ENCODE measurements at regions not wholly inside any gene's neighbourhood (a gene's known extent, or its start where the extent isn't known, plus 50 kb on each side); places are given as distances from the start of the nearest gene placed in this dataset.
"Not testable (repeated sequence)": the region's sequence is repeated elsewhere in the genome, so short reads cannot be mapped to it uniquely, and the experiment has no call there.

GRCh38 chr3:5840056-5840455 is 652.5 kb downstream of the EDEM1 start:
- no peak for DNase-seq

GRCh38 chr3:5841599-5841998 is 654.1 kb downstream of the EDEM1 start:
- DNase-seq = no peak

GRCh38 chr3:5846261-5846660 is 658.8 kb downstream of the EDEM1 start:
- no peak for DNase-seq

GRCh38 chr3:5861151-5861550 is 673.6 kb downstream of the EDEM1 start:
- DNase-seq = no peak

- no peak for DNase-seq
Measured at GRCh38 chr3:5874931-5875341, 687.4 kb downstream of the EDEM1 start.

GRCh38 chr3:5888851-5889250 is 701.3 kb downstream of the EDEM1 start:
- DNase-seq = no peak

GRCh38 chr3:5889374-5889773 is 701.9 kb downstream of the EDEM1 start:
- DNase-seq = no peak

GRCh38 chr3:5891711-5892110 is 704.2 kb downstream of the EDEM1 start:
- DNase-seq = no peak

- no peak for DNase-seq
Measured at GRCh38 chr3:5898106-5898505, 710.6 kb downstream of the EDEM1 start.

GRCh38 chr3:5899014-5899761 is 711.7 kb downstream of the EDEM1 start:
- DNase-seq = no peak

GRCh38 chr3:5917932-5918331 is 730.4 kb downstream of the EDEM1 start:
- DNase-seq = no peak

GRCh38 chr3:5918626-5919025 is 731.1 kb downstream of the EDEM1 start:
- no peak for DNase-seq

- DNase-seq = no peak
Measured at GRCh38 chr3:5929027-5929426, 741.5 kb downstream of the EDEM1 start.

GRCh38 chr3:5944061-5944460 is 756.6 kb downstream of the EDEM1 start:
- DNase-seq = not testable (repeated sequence)

- no peak for DNase-seq
Measured at GRCh38 chr3:5948084-5948483, 760.6 kb downstream of the EDEM1 start.

GRCh38 chr3:5951026-5951425 is 763.5 kb downstream of the EDEM1 start:
- DNase-seq = no peak

- no peak for DNase-seq
Measured at GRCh38 chr3:5972586-5972985, 785.1 kb downstream of the EDEM1 start.

GRCh38 chr3:5974630-5975322 is 787.3 kb downstream of the EDEM1 start:
- DNase-seq = no peak

- no peak for DNase-seq
Measured at GRCh38 chr3:5977331-5977730, 789.8 kb downstream of the EDEM1 start.

GRCh38 chr3:5980475-5980874 is 793.0 kb downstream of the EDEM1 start:
- DNase-seq = no peak

- DNase-seq = no peak
Measured at GRCh38 chr3:5994651-5995050, 807.1 kb downstream of the EDEM1 start.

GRCh38 chr3:6018456-6018855 is 830.9 kb downstream of the EDEM1 start:
- DNase-seq = no peak

GRCh38 chr3:6022621-6023020 is 835.1 kb downstream of the EDEM1 start:
- no peak for DNase-seq

GRCh38 chr3:6025032-6025431 is 835.9 kb upstream of the GRM7 start:
- DNase-seq = no peak

Data from occipital lobe (tissue), 1 donor.